Brain microvascular endothelial cell (primary cell): ENCODE measurements at regions not wholly inside any gene's neighbourhood (a gene's known extent, or its start where the extent isn't known, plus 50 kb on each side); places are given as distances from the start of the nearest gene placed in this dataset.

Source experiments
- DNase-seq: peaks from one replicate; pipeline ENCODE4 v3.0.0-alpha.2; 2020
- H3K27ac ChIP-seq: fragments of 250-450 bp; sonication (Bioruptor Pico); 2 replicates; pipeline ENCODE4 v1.5.1; 2020; ENCODE audit warnings: mild to moderate bottlenecking, moderate library complexity
- H3K27me3 ChIP-seq: fragments of 250-450 bp; sonication (Bioruptor Pico); replicated peaks from 2 replicates; pipeline ENCODE4 v1.5.1; 2020; ENCODE audit warnings: mild to moderate bottlenecking
- H3K36me3 ChIP-seq: fragments of 250-450 bp; sonication (Bioruptor Pico); replicated peaks from 2 replicates; pipeline ENCODE4 v1.5.1; 2020; ENCODE audit warnings: mild to moderate bottlenecking
- H3K4me3 ChIP-seq: 2 replicates; pipeline ENCODE4 v1.5.1; 2011; ENCODE audit warnings: low read depth, mild to moderate bottlenecking, control low read depth, low read length, moderate library complexity
- in situ Hi-C: cut with HindIII; loops from 2 replicates; pipeline ENCODE4 v1.10.0; 2017; ENCODE audit warnings: low sequenced_read_pairs, low pct_ligation_motif_present
- TF ChIP-seq, protein P1 (sequence below): IDR thresholded peaks from 2 replicates; pipeline ENCODE4 v1.5.1; 2011; ENCODE audit warnings: low read depth, mild to moderate bottlenecking, moderate library complexity, low read length, control low read depth, inconsistent platforms; ENCODE audit errors: missing control alignments

DNA sequence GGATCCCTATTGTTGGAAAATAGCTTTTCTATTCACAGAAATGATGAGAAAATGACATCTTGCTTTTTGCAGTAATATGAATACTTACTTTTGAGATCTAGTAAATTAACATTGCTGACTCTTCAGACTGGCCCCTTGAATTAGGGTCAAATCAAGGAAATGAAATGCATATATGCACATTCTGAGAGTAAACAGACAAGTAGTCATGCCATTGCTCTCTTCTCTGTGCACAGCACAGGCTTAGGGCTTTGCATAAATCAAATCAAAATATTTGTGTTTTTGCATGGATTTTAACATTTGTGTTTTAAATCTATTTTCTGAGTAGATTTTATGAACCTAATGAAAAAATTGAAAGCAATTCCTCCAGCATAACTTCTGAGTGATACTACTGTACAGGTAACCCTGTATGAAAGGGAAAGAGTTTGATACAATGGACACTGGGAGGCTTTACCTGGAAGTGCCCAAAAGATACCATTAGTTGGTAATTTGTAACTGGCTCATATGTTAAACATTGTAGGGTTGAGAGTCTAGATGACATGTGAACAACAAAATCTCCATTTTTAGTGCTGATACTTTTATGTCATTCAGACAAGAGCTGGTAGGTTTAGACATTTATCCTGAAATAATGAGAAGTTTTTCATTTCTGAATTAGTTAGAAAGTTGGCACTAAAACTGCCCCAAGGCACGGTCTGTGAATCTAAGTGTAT, 280.2 kb upstream of the FBXO33 start:
- TF ChIP-seq, protein P1, sequence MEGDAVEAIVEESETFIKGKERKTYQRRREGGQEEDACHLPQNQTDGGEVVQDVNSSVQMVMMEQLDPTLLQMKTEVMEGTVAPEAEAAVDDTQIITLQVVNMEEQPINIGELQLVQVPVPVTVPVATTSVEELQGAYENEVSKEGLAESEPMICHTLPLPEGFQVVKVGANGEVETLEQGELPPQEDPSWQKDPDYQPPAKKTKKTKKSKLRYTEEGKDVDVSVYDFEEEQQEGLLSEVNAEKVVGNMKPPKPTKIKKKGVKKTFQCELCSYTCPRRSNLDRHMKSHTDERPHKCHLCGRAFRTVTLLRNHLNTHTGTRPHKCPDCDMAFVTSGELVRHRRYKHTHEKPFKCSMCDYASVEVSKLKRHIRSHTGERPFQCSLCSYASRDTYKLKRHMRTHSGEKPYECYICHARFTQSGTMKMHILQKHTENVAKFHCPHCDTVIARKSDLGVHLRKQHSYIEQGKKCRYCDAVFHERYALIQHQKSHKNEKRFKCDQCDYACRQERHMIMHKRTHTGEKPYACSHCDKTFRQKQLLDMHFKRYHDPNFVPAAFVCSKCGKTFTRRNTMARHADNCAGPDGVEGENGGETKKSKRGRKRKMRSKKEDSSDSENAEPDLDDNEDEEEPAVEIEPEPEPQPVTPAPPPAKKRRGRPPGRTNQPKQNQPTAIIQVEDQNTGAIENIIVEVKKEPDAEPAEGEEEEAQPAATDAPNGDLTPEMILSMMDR: no peak
- Histone ChIP-seq H3K27me3 (no peaks in the 10 kb centered on the region), H3K4me3 (no peak overlapping the region), H3K27ac (no peak overlapping the region), H3K36me3 (no peaks in the 10 kb centered on the region)
- no peak for DNase-seq
- in situ Hi-C loops: no loop called here

DNA sequence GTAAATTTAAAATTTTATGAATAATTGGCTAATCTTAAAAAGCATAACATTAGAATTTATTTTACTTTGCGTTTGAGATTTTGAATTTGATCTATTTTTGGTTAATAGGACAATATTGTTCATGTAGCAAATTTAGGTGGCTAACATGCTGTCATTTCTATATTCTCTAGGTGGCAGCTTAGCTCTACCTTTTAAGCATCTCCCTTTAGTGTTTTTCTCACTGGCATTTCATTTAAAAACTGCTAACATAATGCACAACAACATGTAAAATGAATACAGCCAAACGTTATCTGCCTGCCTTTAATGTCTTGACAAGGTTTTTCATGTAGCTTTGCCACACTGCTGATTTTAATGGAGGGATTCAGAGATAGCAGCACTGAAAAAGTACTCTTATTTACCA, 272.4 kb upstream of the FBXO33 start:
- Histone ChIP-seq H3K4me3 (no peak overlapping the region), H3K27ac (no peak overlapping the region), H3K36me3 (no peaks in the 10 kb centered on the region), H3K27me3 (no peaks in the 10 kb centered on the region)
- DNase-seq: no peak
- in situ Hi-C loops: no loop called here
- TF ChIP-seq, protein P1: no peak

DNA sequence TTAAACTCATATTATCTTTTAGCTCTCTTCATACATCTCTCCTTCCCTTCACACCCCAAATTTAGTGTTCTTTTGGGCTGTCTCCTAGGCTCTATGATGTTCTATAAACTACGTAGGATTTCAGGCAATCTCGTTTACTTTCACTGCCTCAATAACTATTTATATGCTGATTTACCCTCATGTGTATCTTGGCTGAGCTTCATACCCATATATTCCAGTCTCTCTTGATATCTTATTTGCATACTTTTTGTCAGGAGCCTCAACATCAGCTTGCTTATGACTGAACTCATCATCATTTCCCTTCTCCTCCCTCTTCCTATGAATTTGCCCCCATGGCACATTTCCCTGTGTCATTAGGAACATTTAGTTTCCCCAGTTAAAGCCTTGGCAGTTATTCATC, 262.1 kb upstream of the FBXO33 start:
- H3K4me3 ChIP-seq: no peak overlapping the region
- no peaks in the 10 kb centered on the region for H3K36me3 ChIP-seq
- no peaks in the 10 kb centered on the region for H3K27me3 ChIP-seq
- TF ChIP-seq, protein P1: no peak
- no peak for DNase-seq
- H3K27ac ChIP-seq: no peak overlapping the region
- in situ Hi-C loops: no loop called here

DNA sequence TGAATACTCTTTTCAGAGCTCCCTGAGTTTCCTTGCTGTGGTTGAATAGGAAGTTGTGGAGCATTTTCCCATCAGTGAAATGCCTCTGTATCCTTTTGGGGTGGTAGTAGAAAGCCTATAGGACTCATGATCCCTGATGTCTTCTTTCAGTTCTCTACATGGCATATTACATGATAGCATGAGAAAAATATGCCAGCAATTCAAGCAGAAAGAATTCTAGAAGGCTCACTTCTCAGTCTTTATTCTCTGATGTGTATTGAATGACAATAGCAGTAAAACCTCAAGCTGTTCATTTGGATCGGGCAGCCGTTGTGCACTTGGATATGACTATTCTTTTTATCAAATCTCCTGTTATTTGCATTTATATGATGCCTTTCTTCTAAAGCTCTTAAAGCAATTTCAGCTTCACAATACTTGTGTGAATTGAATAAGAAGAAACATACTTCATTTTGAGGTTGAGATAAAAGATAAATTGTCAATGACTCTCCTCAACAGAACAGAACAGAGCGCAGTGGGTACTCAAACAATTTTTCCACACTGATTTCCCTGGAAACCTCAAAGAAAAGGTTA, 251.5 kb upstream of the FBXO33 start:
- Histone ChIP-seq H3K36me3 (no peaks in the 10 kb centered on the region), H3K4me3 (no peak overlapping the region), H3K27me3 (no peaks in the 10 kb centered on the region), H3K27ac (no peak overlapping the region)
- TF ChIP-seq, protein P1: no peak
- no peak for DNase-seq
- in situ Hi-C loops: no loop called here

DNA sequence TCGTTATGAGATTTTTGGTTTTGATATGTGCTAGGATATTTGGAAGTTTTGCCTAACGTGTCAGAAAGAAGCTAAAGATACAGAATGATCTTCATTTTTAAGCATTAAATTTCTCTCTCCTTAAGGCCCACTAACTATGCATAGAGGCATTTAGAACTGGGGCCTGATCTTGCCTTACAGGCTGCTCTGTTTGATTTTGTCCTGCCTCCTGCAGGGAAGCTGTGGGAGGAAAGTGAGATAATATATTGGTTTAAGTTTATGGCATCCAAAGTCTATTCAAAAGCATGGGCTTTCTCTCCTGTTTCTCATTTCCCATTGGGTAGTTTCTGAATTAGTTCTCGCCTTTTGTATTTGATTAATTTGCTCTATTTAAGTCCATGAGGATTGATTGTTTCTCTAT, 250.3 kb upstream of the FBXO33 start:
- TF ChIP-seq, protein P1: no peak
- no peak for DNase-seq
- Histone ChIP-seq H3K4me3 (no peak overlapping the region), H3K36me3 (no peaks in the 10 kb centered on the region), H3K27me3 (no peaks in the 10 kb centered on the region), H3K27ac (no peak overlapping the region)
- in situ Hi-C loops: no loop called here
